PFSK-1 (cell line): ENCODE measurements at regions not wholly inside any gene's neighbourhood (a gene's known extent, or its start where the extent isn't known, plus 50 kb on each side); places are given as distances from the start of the nearest gene placed in this dataset.

Experiments
- POLR2AphosphoS5 ChIP-seq: IDR thresholded peaks from 2 replicates; pipeline ENCODE4 v1.6.1; 2012; ENCODE audit warnings: low read depth, mild to moderate bottlenecking, control low read depth, low read length, moderate library complexity
- SIN3A ChIP-seq: IDR thresholded peaks from 2 replicates; pipeline ENCODE4 v1.6.1; 2012; ENCODE audit warnings: mild to moderate bottlenecking, low read length, moderate library complexity, borderline replicate concordance; ENCODE audit not compliant: insufficient read depth

DNA sequence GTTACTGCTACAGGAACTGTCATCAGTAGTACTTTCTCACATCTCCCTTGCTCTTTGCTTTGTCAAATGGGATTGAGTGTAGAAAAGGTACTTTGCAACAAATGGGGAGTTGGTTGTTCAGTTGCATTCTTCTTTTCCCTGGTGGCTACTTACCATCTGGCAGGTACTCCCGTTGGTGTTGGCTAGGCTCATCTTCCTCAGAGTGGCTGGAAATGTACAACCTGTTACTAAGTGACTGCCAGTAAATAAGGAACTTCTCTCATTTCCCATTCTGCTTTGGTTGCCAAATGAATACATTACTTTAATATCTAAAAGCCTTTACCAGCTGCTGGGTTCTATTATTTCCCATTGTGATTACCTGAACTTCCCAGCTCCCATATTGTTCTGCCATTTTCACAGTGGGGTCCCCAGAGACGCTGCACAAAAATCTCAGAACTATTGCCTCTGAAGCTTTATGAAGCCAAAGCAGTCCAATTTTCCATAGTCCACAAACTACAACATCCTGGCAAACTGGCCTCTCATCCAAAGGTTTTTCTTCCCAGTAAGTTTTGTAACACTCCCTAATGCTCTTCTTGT is 229.7 kb upstream of the HTR1E start:
- TF ChIP-seq POLR2AphosphoS5 (no peak), SIN3A (no peak)
